Skin of body (tissue), 1 donor: ENCODE measurements at regions not wholly inside any gene's neighbourhood (a gene's known extent, or its start where the extent isn't known, plus 50 kb on each side); places are given as distances from the start of the nearest gene placed in this dataset.
A peak's percentile ranks its signal among the peaks of the same experiment; 100 is the strongest.

Source experiments
- DNase-seq: peaks from one replicate; lab custom pipeline; 2025; lab: John Stamatoyannopoulos, UW

GRCh38 chr17:413706-414380 is 61.2 kb upstream of the RPH3AL start:
- no peak for DNase-seq

GRCh38 chr17:413016-413350 is 60.4 kb upstream of the RPH3AL start:
- DNase-seq = no peak

GRCh38 chr17:412211-413015 is 59.8 kb upstream of the RPH3AL start:
- peak; percentile 45 for DNase-seq

GRCh38 chr17:411421-412120 is 59.0 kb upstream of the RPH3AL start:
- DNase-seq = no peak

GRCh38 chr17:410543-411401 is 58.2 kb upstream of the RPH3AL start:
- DNase-seq = no peak

- peak; percentile 100 for DNase-seq
Measured at GRCh38 chr17:409848-410542, 57.4 kb upstream of the RPH3AL start.

- DNase-seq = no peak
Measured at GRCh38 chr17:409308-409847, 56.8 kb upstream of the RPH3AL start.

- no peak for DNase-seq
Measured at GRCh38 chr17:404703-405102, 52.1 kb upstream of the RPH3AL start.
